ENCODE measurements at regions not wholly inside any gene's neighbourhood (a gene's known extent, or its start where the extent isn't known, plus 50 kb on each side); places are given as distances from the start of the nearest gene placed in this dataset.

GRCh38 chr2:142294225-142294624 is 163.4 kb upstream of the LRP1B start:
- Histone ChIP-seq H3F3A (ENCODE audit: control insufficient read depth, insufficient read depth) (no peaks in the 10 kb centered on the region), H3K4me1 (ENCODE audit: control insufficient read depth, low read length) (no peaks in the 10 kb centered on the region), H3K4me2 (ENCODE audit: low read length) (no peak overlapping the region), H3K9me3 (ENCODE audit: control insufficient read depth, insufficient read depth, low read length) (no peaks in the 10 kb centered on the region), H3K4me3 (ENCODE audit: low read length) (no peak overlapping the region), H4K20me1 (ENCODE audit: control insufficient read depth, insufficient read depth, low read depth, low read length) (no peaks in the 10 kb centered on the region), H3K36me3 (ENCODE audit: control insufficient read depth, low read length) (no peaks in the 10 kb centered on the region), H3K27ac (ENCODE audit: low read depth, low read length) (no peak overlapping the region), H3K79me2 (ENCODE audit: control insufficient read depth, low read length) (no peaks in the 10 kb centered on the region), H3K9me2 (replicated peaks; ENCODE audit: control insufficient read depth, low read length) (no peaks in the 10 kb centered on the region), H3K27me3 (ENCODE audit: control insufficient read depth, low read length) (no peaks in the 10 kb centered on the region)
- TF ChIP-seq CTCF (IDR thresholded peaks at IDR 0.05; ENCODE audit: low read depth, low read length, poor library complexity, severe bottlenecking) (no peak), EZH2phosphoT487 (IDR thresholded peaks at IDR 0.05; ENCODE audit: borderline replicate concordance, low read length) (no peak)

GRCh38 chr2:142291969-142292368 is 161.2 kb upstream of the LRP1B start:
- no peaks in the 10 kb centered on the region for H3K79me2 ChIP-seq (ENCODE audit: control insufficient read depth, low read length)
- no peak overlapping the region for H3K4me2 ChIP-seq (ENCODE audit: low read length)
- H3K9me3 ChIP-seq (ENCODE audit: control insufficient read depth, insufficient read depth, low read length) = no peaks in the 10 kb centered on the region
- no peaks in the 10 kb centered on the region for H3K9me2 ChIP-seq (replicated peaks; ENCODE audit: control insufficient read depth, low read length)
- no peaks in the 10 kb centered on the region for H3K4me1 ChIP-seq (ENCODE audit: control insufficient read depth, low read length)
- H3K4me3 ChIP-seq (ENCODE audit: low read length) = no peak overlapping the region
- H4K20me1 ChIP-seq (ENCODE audit: control insufficient read depth, insufficient read depth, low read depth, low read length) = no peaks in the 10 kb centered on the region
- no peaks in the 10 kb centered on the region for H3F3A ChIP-seq (ENCODE audit: control insufficient read depth, insufficient read depth)
- no peaks in the 10 kb centered on the region for H3K27me3 ChIP-seq (ENCODE audit: control insufficient read depth, low read length)
- no peak for TF ChIP-seq EZH2phosphoT487 (IDR thresholded peaks at IDR 0.05; ENCODE audit: borderline replicate concordance, low read length)
- TF ChIP-seq CTCF (IDR thresholded peaks at IDR 0.05; ENCODE audit: low read depth, low read length, poor library complexity, severe bottlenecking) = no peak
- no peak overlapping the region for H3K27ac ChIP-seq (ENCODE audit: low read depth, low read length)
- H3K36me3 ChIP-seq (ENCODE audit: control insufficient read depth, low read length) = no peaks in the 10 kb centered on the region

GRCh38 chr2:142290931-142291330 is 160.1 kb upstream of the LRP1B start:
- no peaks in the 10 kb centered on the region for H3K27me3 ChIP-seq (ENCODE audit: control insufficient read depth, low read length)
- no peaks in the 10 kb centered on the region for H3K36me3 ChIP-seq (ENCODE audit: control insufficient read depth, low read length)
- H3F3A ChIP-seq (ENCODE audit: control insufficient read depth, insufficient read depth) = no peaks in the 10 kb centered on the region
- TF ChIP-seq CTCF (IDR thresholded peaks at IDR 0.05; ENCODE audit: low read depth, low read length, poor library complexity, severe bottlenecking) (no peak), EZH2phosphoT487 (IDR thresholded peaks at IDR 0.05; ENCODE audit: borderline replicate concordance, low read length) (no peak)
- H3K79me2 ChIP-seq (ENCODE audit: control insufficient read depth, low read length) = no peaks in the 10 kb centered on the region
- H3K9me2 ChIP-seq (replicated peaks; ENCODE audit: control insufficient read depth, low read length) = no peaks in the 10 kb centered on the region
- no peaks in the 10 kb centered on the region for H3K4me1 ChIP-seq (ENCODE audit: control insufficient read depth, low read length)
- no peaks in the 10 kb centered on the region for H4K20me1 ChIP-seq (ENCODE audit: control insufficient read depth, insufficient read depth, low read depth, low read length)
- no peaks in the 10 kb centered on the region for H3K9me3 ChIP-seq (ENCODE audit: control insufficient read depth, insufficient read depth, low read length)
- H3K4me3 ChIP-seq (ENCODE audit: low read length) = no peak overlapping the region
- H3K27ac ChIP-seq (ENCODE audit: low read depth, low read length) = no peak overlapping the region
- H3K4me2 ChIP-seq (ENCODE audit: low read length) = no peak overlapping the region

- no peaks in the 10 kb centered on the region for H4K20me1 ChIP-seq (ENCODE audit: control insufficient read depth, insufficient read depth, low read depth, low read length)
- no peaks in the 10 kb centered on the region for H3K9me2 ChIP-seq (replicated peaks; ENCODE audit: control insufficient read depth, low read length)
- no peaks in the 10 kb centered on the region for H3K79me2 ChIP-seq (ENCODE audit: control insufficient read depth, low read length)
- no peaks in the 10 kb centered on the region for H3K9me3 ChIP-seq (ENCODE audit: control insufficient read depth, insufficient read depth, low read length)
- H3F3A ChIP-seq (ENCODE audit: control insufficient read depth, insufficient read depth) = no peaks in the 10 kb centered on the region
- TF ChIP-seq CTCF (IDR thresholded peaks at IDR 0.05; ENCODE audit: low read depth, low read length, poor library complexity, severe bottlenecking) (peak; percentile 71), EZH2phosphoT487 (IDR thresholded peaks at IDR 0.05; ENCODE audit: borderline replicate concordance, low read length) (no peak)
- peaks cover 4% of the 10 kb centered on the region; the same call in 1 of the 2 replicates for H3K27me3 ChIP-seq (ENCODE audit: control insufficient read depth, low read length)
- H3K4me1 ChIP-seq (ENCODE audit: control insufficient read depth, low read length) = no peaks in the 10 kb centered on the region
- no peak overlapping the region for H3K4me3 ChIP-seq (ENCODE audit: low read length)
- H3K36me3 ChIP-seq (ENCODE audit: control insufficient read depth, low read length) = no peaks in the 10 kb centered on the region
- no peak overlapping the region for H3K27ac ChIP-seq (ENCODE audit: low read depth, low read length)
- no peak overlapping the region for H3K4me2 ChIP-seq (ENCODE audit: low read length)
Observed at GRCh38 chr2:142286618-142287017, 155.8 kb upstream of the LRP1B start.

Data from DOHH2 (cell line).